Ishikawa (cell line): ENCODE measurements at regions not wholly inside any gene's neighbourhood (a gene's known extent, or its start where the extent isn't known, plus 50 kb on each side); places are given as distances from the start of the nearest gene placed in this dataset.

Experiments
- CEBPB ChIP-seq: IDR thresholded peaks from 2 replicates; pipeline ENCODE4 v1.6.1; 2012
- CREB1 ChIP-seq: IDR thresholded peaks from 2 replicates; pipeline ENCODE4 v1.6.1; 2012; ENCODE audit warnings: low read depth
- EGR1 ChIP-seq: IDR thresholded peaks from 2 replicates; pipeline ENCODE4 v1.6.1; 2012
- EP300 ChIP-seq: IDR thresholded peaks from 2 replicates; pipeline ENCODE4 v1.6.1; 2012; ENCODE audit warnings: borderline replicate concordance
- MAX ChIP-seq: IDR thresholded peaks from 2 replicates; pipeline ENCODE4 v1.6.1; 2012
- NFIC ChIP-seq: IDR thresholded peaks from 2 replicates; pipeline ENCODE4 v1.6.1; 2012
- RAD21 ChIP-seq: IDR thresholded peaks from 2 replicates; pipeline ENCODE4 v1.6.1; 2012; ENCODE audit warnings: low read depth
- REST ChIP-seq: IDR thresholded peaks from 2 replicates; pipeline ENCODE4 v1.6.1; 2012; ENCODE audit warnings: low read depth, mild to moderate bottlenecking
- TAF1 ChIP-seq: IDR thresholded peaks from 2 replicates; pipeline ENCODE4 v1.6.1; 2012; ENCODE audit warnings: low read depth, mild to moderate bottlenecking
- USF1 ChIP-seq: IDR thresholded peaks from 2 replicates; pipeline ENCODE4 v1.6.1; 2012
- YY1 ChIP-seq: IDR thresholded peaks from 2 replicates; pipeline ENCODE4 v1.6.1; 2012; ENCODE audit warnings: low read depth

- no peak for TF ChIP-seq RAD21
- TF ChIP-seq REST, result no peak
- TF ChIP-seq CREB1, result no peak
- TF ChIP-seq EGR1, result no peak
- no peak for TF ChIP-seq NFIC
- no peak for TF ChIP-seq EP300
- TF ChIP-seq TAF1, result no peak
- TF ChIP-seq YY1, result no peak
- no peak for TF ChIP-seq MAX
- TF ChIP-seq CEBPB, result no peak
- no peak for TF ChIP-seq USF1
These were observed 138.6 kb upstream of the UFM1 start for GRCh38 chr13:38210928-38211596.
